ENCODE measurements at regions not wholly inside any gene's neighbourhood (a gene's known extent, or its start where the extent isn't known, plus 50 kb on each side); places are given as distances from the start of the nearest gene placed in this dataset.

GRCh38 chr6:54441687-54442248 lies 133.5 kb downstream of the TINAG start:
- TF ChIP-seq, protein P1, sequence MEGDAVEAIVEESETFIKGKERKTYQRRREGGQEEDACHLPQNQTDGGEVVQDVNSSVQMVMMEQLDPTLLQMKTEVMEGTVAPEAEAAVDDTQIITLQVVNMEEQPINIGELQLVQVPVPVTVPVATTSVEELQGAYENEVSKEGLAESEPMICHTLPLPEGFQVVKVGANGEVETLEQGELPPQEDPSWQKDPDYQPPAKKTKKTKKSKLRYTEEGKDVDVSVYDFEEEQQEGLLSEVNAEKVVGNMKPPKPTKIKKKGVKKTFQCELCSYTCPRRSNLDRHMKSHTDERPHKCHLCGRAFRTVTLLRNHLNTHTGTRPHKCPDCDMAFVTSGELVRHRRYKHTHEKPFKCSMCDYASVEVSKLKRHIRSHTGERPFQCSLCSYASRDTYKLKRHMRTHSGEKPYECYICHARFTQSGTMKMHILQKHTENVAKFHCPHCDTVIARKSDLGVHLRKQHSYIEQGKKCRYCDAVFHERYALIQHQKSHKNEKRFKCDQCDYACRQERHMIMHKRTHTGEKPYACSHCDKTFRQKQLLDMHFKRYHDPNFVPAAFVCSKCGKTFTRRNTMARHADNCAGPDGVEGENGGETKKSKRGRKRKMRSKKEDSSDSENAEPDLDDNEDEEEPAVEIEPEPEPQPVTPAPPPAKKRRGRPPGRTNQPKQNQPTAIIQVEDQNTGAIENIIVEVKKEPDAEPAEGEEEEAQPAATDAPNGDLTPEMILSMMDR (IDR thresholded peaks at IDR 0.05) = no peak
- no peak for TF ChIP-seq POLR2A (IDR thresholded peaks at IDR 0.05)
